22Rv1 (cell line): ENCODE measurements at regions not wholly inside any gene's neighbourhood (a gene's known extent, or its start where the extent isn't known, plus 50 kb on each side); places are given as distances from the start of the nearest gene placed in this dataset.

ENCODE experiments used
- ZFX ChIP-seq: fragments of 450-650 bp; IDR thresholded peaks from 2 replicates; pipeline ENCODE4 v1.6.1; 2017; ENCODE audit warnings: antibody characterized with exemption, borderline replicate concordance
- TF ChIP-seq, protein P1 (sequence below): fragments of 450-650 bp; IDR thresholded peaks from 2 replicates; pipeline ENCODE4 v1.5.1; 2017; ENCODE audit warnings: mild to moderate bottlenecking

DNA sequence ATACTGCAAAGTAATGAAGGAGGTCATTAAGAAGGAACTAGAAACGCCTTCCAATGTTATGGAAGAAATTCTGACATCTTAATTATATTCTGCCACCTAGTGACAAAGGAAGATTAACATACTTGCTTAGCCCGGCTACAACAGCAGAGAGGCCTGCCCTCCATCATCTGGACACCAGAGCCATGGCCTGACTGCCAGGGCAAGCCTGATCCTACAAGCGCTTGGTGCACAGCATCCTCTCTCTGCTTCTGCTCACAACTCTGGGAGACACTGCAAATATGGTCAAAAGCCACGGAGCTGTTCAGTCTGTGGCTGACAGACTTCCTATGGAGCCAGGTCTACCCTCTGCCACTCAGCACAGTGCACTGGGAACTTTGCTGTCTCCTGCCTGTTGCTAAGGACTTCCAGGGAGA is 87.3 kb upstream of the SLC44A1 start:
- TF ChIP-seq, protein P1, sequence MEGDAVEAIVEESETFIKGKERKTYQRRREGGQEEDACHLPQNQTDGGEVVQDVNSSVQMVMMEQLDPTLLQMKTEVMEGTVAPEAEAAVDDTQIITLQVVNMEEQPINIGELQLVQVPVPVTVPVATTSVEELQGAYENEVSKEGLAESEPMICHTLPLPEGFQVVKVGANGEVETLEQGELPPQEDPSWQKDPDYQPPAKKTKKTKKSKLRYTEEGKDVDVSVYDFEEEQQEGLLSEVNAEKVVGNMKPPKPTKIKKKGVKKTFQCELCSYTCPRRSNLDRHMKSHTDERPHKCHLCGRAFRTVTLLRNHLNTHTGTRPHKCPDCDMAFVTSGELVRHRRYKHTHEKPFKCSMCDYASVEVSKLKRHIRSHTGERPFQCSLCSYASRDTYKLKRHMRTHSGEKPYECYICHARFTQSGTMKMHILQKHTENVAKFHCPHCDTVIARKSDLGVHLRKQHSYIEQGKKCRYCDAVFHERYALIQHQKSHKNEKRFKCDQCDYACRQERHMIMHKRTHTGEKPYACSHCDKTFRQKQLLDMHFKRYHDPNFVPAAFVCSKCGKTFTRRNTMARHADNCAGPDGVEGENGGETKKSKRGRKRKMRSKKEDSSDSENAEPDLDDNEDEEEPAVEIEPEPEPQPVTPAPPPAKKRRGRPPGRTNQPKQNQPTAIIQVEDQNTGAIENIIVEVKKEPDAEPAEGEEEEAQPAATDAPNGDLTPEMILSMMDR, result peak; percentile 53
- TF ChIP-seq ZFX, result no peak
